ENCODE measurements at regions not wholly inside any gene's neighbourhood (a gene's known extent, or its start where the extent isn't known, plus 50 kb on each side); places are given as distances from the start of the nearest gene placed in this dataset.

- no peak overlapping the region for H3K27ac ChIP-seq (ENCODE audit: low read length in 2 of 2)
- no peaks in the 10 kb centered on the region for H3K79me2 ChIP-seq (ENCODE audit: control insufficient read depth, insufficient read depth, low read length)
- Mint-ChIP-seq H3K27me3 (no peaks in the 10 kb centered on the region), H3K4me1 (no peaks in the 10 kb centered on the region), H3K4me3 (no peak overlapping the region), H3K27ac (no peak overlapping the region), H3K9me3 (ENCODE audit: insufficient read depth) (peaks cover 11% of the 10 kb centered on the region)
- no peak for TF ChIP-seq CTCF (IDR thresholded peaks at IDR 0.05)
- no peak for TF ChIP-seq EZH2 (IDR thresholded peaks at IDR 0.05; ENCODE audit: borderline replicate concordance, insufficient read depth, low read depth, low read length, poor library complexity, severe bottlenecking)
- H3K27me3 ChIP-seq (replicated peaks in 1 of 4; ENCODE audit: control extremely low read depth in 1 of 4, control insufficient read depth in 3 of 4, insufficient read depth in 4 of 4, low read length in 3 of 4): no peaks in the 10 kb centered on the region
- no peak overlapping the region for H3K4me3 ChIP-seq (ENCODE audit: control extremely low read depth in 1 of 5, extremely low read depth in 1 of 5, insufficient read depth in 1 of 5, low read depth in 2 of 5, low read length in 4 of 5)
- intact Hi-C loops (cut with micrococcal nuclease): no loop called here
- H3K9me3 ChIP-seq (ENCODE audit: control extremely low read depth in 1 of 3, control insufficient read depth in 2 of 3, insufficient read depth in 1 of 3, low read length in 2 of 3): no peaks in the 10 kb centered on the region
- no peaks in the 10 kb centered on the region for H3K36me3 ChIP-seq (replicated peaks in 1 of 2; ENCODE audit: control extremely low read depth in 1 of 2, control insufficient read depth in 1 of 2, extremely low read depth in 1 of 2, insufficient read depth in 2 of 2, low read length in 1 of 2)
- H3K9ac ChIP-seq (ENCODE audit: low read length): no peak overlapping the region
- ATAC-seq (ENCODE audit: low read depth) (no peak), DNase-seq (no peak)
- no CpG with 5 or more reads among the region's 1 CpG for WGBS (ENCODE audit: insufficient coverage)
- no peak overlapping the region for H2AFZ ChIP-seq (ENCODE audit: insufficient read depth, low read depth, low read length, poor library complexity, severe bottlenecking)
- POLR2A ChIA-PET: no interaction called here
- H3K4me2 ChIP-seq (replicated peaks; ENCODE audit: low read depth, low read length, poor library complexity, severe bottlenecking): no peak overlapping the region
- no peaks in the 10 kb centered on the region for H3K4me1 ChIP-seq (ENCODE audit: control insufficient read depth in 2 of 2, insufficient read depth in 2 of 2, low read length in 2 of 2)
- CTCF ChIA-PET: no interaction called here
- H4K20me1 ChIP-seq (ENCODE audit: control insufficient read depth, insufficient read depth, low read length, poor library complexity, severe bottlenecking): no peaks in the 10 kb centered on the region
Observed at GRCh38 chr21:27362249-27362648, 395.4 kb upstream of the ADAMTS5 start.

- Histone ChIP-seq H3K27ac (ENCODE audit: low read length in 2 of 2) (no peak overlapping the region), H4K20me1 (ENCODE audit: control insufficient read depth, insufficient read depth, low read length, poor library complexity, severe bottlenecking) (no peaks in the 10 kb centered on the region), H3K9me3 (ENCODE audit: control extremely low read depth in 1 of 3, control insufficient read depth in 2 of 3, insufficient read depth in 1 of 3, low read length in 2 of 3) (no peaks in the 10 kb centered on the region), H3K27me3 (replicated peaks in 1 of 4; ENCODE audit: control extremely low read depth in 1 of 4, control insufficient read depth in 3 of 4, insufficient read depth in 4 of 4, low read length in 3 of 4) (no peaks in the 10 kb centered on the region), H2AFZ (ENCODE audit: insufficient read depth, low read depth, low read length, poor library complexity, severe bottlenecking) (no peak overlapping the region), H3K9ac (ENCODE audit: low read length) (no peak overlapping the region), H3K4me1 (ENCODE audit: control insufficient read depth in 2 of 2, insufficient read depth in 2 of 2, low read length in 2 of 2) (no peaks in the 10 kb centered on the region), H3K4me2 (replicated peaks; ENCODE audit: low read depth, low read length, poor library complexity, severe bottlenecking) (no peak overlapping the region), H3K4me3 (ENCODE audit: control extremely low read depth in 1 of 5, extremely low read depth in 1 of 5, insufficient read depth in 1 of 5, low read depth in 2 of 5, low read length in 4 of 5) (no peak overlapping the region), H3K36me3 (replicated peaks in 1 of 2; ENCODE audit: control extremely low read depth in 1 of 2, control insufficient read depth in 1 of 2, extremely low read depth in 1 of 2, insufficient read depth in 2 of 2, low read length in 1 of 2) (no peaks in the 10 kb centered on the region), H3K79me2 (ENCODE audit: control insufficient read depth, insufficient read depth, low read length) (no peaks in the 10 kb centered on the region)
- Mint-ChIP-seq H3K4me1 (no peaks in the 10 kb centered on the region), H3K9me3 (ENCODE audit: insufficient read depth) (peaks cover 6% of the 10 kb centered on the region), H3K27me3 (no peaks in the 10 kb centered on the region), H3K27ac (no peak overlapping the region), H3K4me3 (no peak overlapping the region)
- CTCF ChIA-PET: no interaction called here
- ATAC-seq (ENCODE audit: low read depth) (no peak), DNase-seq (no peak)
- TF ChIP-seq EZH2 (IDR thresholded peaks at IDR 0.05; ENCODE audit: borderline replicate concordance, insufficient read depth, low read depth, low read length, poor library complexity, severe bottlenecking) (no peak), CTCF (IDR thresholded peaks at IDR 0.05) (no peak)
- intact Hi-C loops (cut with micrococcal nuclease): no loop called here
- POLR2A ChIA-PET: no interaction called here
Observed at GRCh38 chr21:27359141-27359540, 392.3 kb upstream of the ADAMTS5 start.
